Vagina (tissue), 2 donors: ENCODE measurements at regions not wholly inside any gene's neighbourhood (a gene's known extent, or its start where the extent isn't known, plus 50 kb on each side); places are given as distances from the start of the nearest gene placed in this dataset.

Experiments
- DNase-seq, 2 donors: peaks; one replicate each; pipeline ENCODE4 v3.0.0-alpha.2; 2017; ENCODE audit errors: extremely low spot score in 2 of 2
- H3K27ac ChIP-seq: fragments of 200-600 bp; sonication (generic); one replicate; pipeline ENCODE4 v1.5.1; 2019
- H3K27me3 ChIP-seq: fragments of 200-600 bp; sonication (generic); one replicate; pipeline ENCODE4 v1.5.1; 2019
- H3K36me3 ChIP-seq, 2 donors: fragments of 200-600 bp; sonication (generic); one replicate each; pipeline ENCODE4 v1.5.1; 2017 to 2019
- H3K4me1 ChIP-seq: fragments of 200-600 bp; sonication (generic); one replicate; pipeline ENCODE4 v1.5.1; 2019
- H3K4me3 ChIP-seq, 2 donors: fragments of 200-600 bp; sonication (generic); 1 replicate in 1 of 2; 2 replicates in 1 of 2; pipeline ENCODE4 v1.5.1; 2016 to 2019
- H3K9me3 ChIP-seq: fragments of 200-600 bp; sonication (generic); one replicate; pipeline ENCODE4 v1.5.1; 2019
- CTCF ChIP-seq, 3 experiments: fragments of 450-650 bp in 2 of 3; fragments of 200-600 bp in 1 of 3; sonication (generic) in 1 of 3; IDR thresholded peaks; one replicate each; pipeline ENCODE4 v1.5.1; 2017 to 2019; ENCODE audit warnings: antibody characterized with exemption in 3 of 3, mild to moderate bottlenecking in 2 of 3, moderate library complexity in 2 of 3
- POLR2A ChIP-seq, 2 donors: fragments of 450-650 bp; IDR thresholded peaks; one replicate each; pipeline ENCODE4 v1.6.1; 2017; ENCODE audit warnings: antibody characterized with exemption in 2 of 2, mild to moderate bottlenecking in 2 of 2, moderate library complexity in 2 of 2
- POLR2AphosphoS5 ChIP-seq, 2 donors: sonication (generic); formaldehyde crosslinking; IDR thresholded peaks; one replicate each; pipeline ENCODE4 v1.9.0; 2017; ENCODE audit warnings: antibody characterized with exemption in 2 of 2, mild to moderate bottlenecking in 2 of 2, low read depth in 1 of 2; ENCODE audit not compliant: insufficient read depth in 1 of 2
- intact Hi-C: fragments of 100-400 bp; cut with DNase I; formaldehyde crosslinking; loops from one replicate; pipeline ENCODE4 v1.15.1; 2023

GRCh38 chr2:225788571-225789094 lies 389.1 kb downstream of the NYAP2 start:
- H3K9me3 ChIP-seq = no peaks in the 10 kb centered on the region
- TF ChIP-seq POLR2A (IDR thresholded peaks at IDR 0.05) = no peak
- TF ChIP-seq POLR2AphosphoS5 (IDR thresholded peaks at IDR 0.05; ENCODE audit: insufficient read depth in 1 of 2, low read depth in 1 of 2) = no peak
- TF ChIP-seq CTCF (IDR thresholded peaks at IDR 0.05) = no peak
- no peak overlapping the region for H3K27ac ChIP-seq
- no peak overlapping the region for H3K4me3 ChIP-seq
- DNase-seq = no peak
- no peaks in the 10 kb centered on the region for H3K4me1 ChIP-seq
- intact Hi-C loops = no loop called here
- no peaks in the 10 kb centered on the region for H3K27me3 ChIP-seq
- no peaks in the 10 kb centered on the region for H3K36me3 ChIP-seq

- no peak for DNase-seq
- no peaks in the 10 kb centered on the region for H3K4me1 ChIP-seq
- intact Hi-C loops = no loop called here
- no peaks in the 10 kb centered on the region for H3K27me3 ChIP-seq
- TF ChIP-seq CTCF (IDR thresholded peaks at IDR 0.05) (no peak), POLR2A (IDR thresholded peaks at IDR 0.05) (no peak), POLR2AphosphoS5 (IDR thresholded peaks at IDR 0.05; ENCODE audit: insufficient read depth in 1 of 2, low read depth in 1 of 2) (no peak)
- H3K27ac ChIP-seq = no peak overlapping the region
- no peaks in the 10 kb centered on the region for H3K9me3 ChIP-seq
- H3K4me3 ChIP-seq = no peak overlapping the region
- no peaks in the 10 kb centered on the region for H3K36me3 ChIP-seq
Observed at GRCh38 chr2:225787497-225787896, 388.0 kb downstream of the NYAP2 start.

- Histone ChIP-seq H3K4me3 (no peak overlapping the region), H3K9me3 (no peaks in the 10 kb centered on the region), H3K27ac (no peak overlapping the region), H3K27me3 (no peaks in the 10 kb centered on the region), H3K36me3 (no peaks in the 10 kb centered on the region), H3K4me1 (no peaks in the 10 kb centered on the region)
- no peak for DNase-seq
- intact Hi-C loops = no loop called here
- TF ChIP-seq POLR2AphosphoS5 (IDR thresholded peaks at IDR 0.05; ENCODE audit: insufficient read depth in 1 of 2, low read depth in 1 of 2) (no peak), POLR2A (IDR thresholded peaks at IDR 0.05) (no peak), CTCF (IDR thresholded peaks at IDR 0.05) (no peak)
Observed at GRCh38 chr2:225781991-225782390, 382.5 kb downstream of the NYAP2 start.

GRCh38 chr2:225781145-225781544 lies 381.6 kb downstream of the NYAP2 start:
- no peaks in the 10 kb centered on the region for H3K4me1 ChIP-seq
- H3K9me3 ChIP-seq = peaks cover 1% of the 10 kb centered on the region
- TF ChIP-seq CTCF (IDR thresholded peaks at IDR 0.05) (no peak), POLR2A (IDR thresholded peaks at IDR 0.05) (no peak), POLR2AphosphoS5 (IDR thresholded peaks at IDR 0.05; ENCODE audit: insufficient read depth in 1 of 2, low read depth in 1 of 2) (no peak)
- no peak for DNase-seq
- no peaks in the 10 kb centered on the region for H3K27me3 ChIP-seq
- H3K27ac ChIP-seq = no peak overlapping the region
- no peaks in the 10 kb centered on the region for H3K36me3 ChIP-seq
- H3K4me3 ChIP-seq = no peak overlapping the region
- intact Hi-C loops = no loop called here

GRCh38 chr2:225779829-225780228 lies 380.3 kb downstream of the NYAP2 start:
- no peak for TF ChIP-seq CTCF (IDR thresholded peaks at IDR 0.05)
- intact Hi-C loops = no loop called here
- Histone ChIP-seq H3K36me3 (no peaks in the 10 kb centered on the region), H3K4me1 (no peaks in the 10 kb centered on the region), H3K27me3 (no peaks in the 10 kb centered on the region), H3K27ac (no peak overlapping the region), H3K9me3 (peaks cover 3% of the 10 kb centered on the region), H3K4me3 (no peak overlapping the region)
- no peak for DNase-seq
